DND-41 (cell line): ENCODE measurements at regions not wholly inside any gene's neighbourhood (a gene's known extent, or its start where the extent isn't known, plus 50 kb on each side); places are given as distances from the start of the nearest gene placed in this dataset.

ENCODE experiments used
- ATAC-seq: fragments of 200-7000 bp; cut with Tn5 transposase; 3 replicates; pipeline ENCODE4 v1.9.1; 2021; ENCODE audit warnings: low read depth; ENCODE audit not compliant: insufficient read depth
- DNase-seq: peaks from one replicate; pipeline ENCODE4 v3.0.0-alpha.2; 2020
- H2AFZ ChIP-seq: 2 replicates; pipeline ENCODE4 v1.6.0; 2012; ENCODE audit warnings: low read depth, low read length
- H3K27ac ChIP-seq: 2 replicates; pipeline ENCODE4 v1.5.1; 2012; ENCODE audit warnings: low read length, inconsistent platforms
- H3K27me3 ChIP-seq: fragments of 200-600 bp; sonication (generic); 2 replicates; pipeline ENCODE4 v1.6.0; 2012; ENCODE audit warnings: low read length, mild to moderate bottlenecking, inconsistent platforms; ENCODE audit not compliant: insufficient read depth, poor library complexity
- H3K36me3 ChIP-seq: 2 replicates; pipeline ENCODE4 v1.5.1; 2012; ENCODE audit warnings: low read length, inconsistent platforms; ENCODE audit not compliant: insufficient read depth
- H3K4me1 ChIP-seq: 2 replicates; pipeline ENCODE4 v1.5.1; 2012; ENCODE audit warnings: mild to moderate bottlenecking, low read length; ENCODE audit not compliant: insufficient read depth
- H3K4me2 ChIP-seq: 2 replicates; pipeline ENCODE4 v1.6.0; 2012; ENCODE audit warnings: mild to moderate bottlenecking, moderate library complexity, low read length, inconsistent platforms; ENCODE audit not compliant: insufficient read depth
- H3K4me3 ChIP-seq, 2 experiments: fragments of 200-600 bp in 1 of 2; shearing (Covaris generic) in 1 of 2; 2 replicates each; pipeline ENCODE4 v1.5.1; 2012 to 2016; ENCODE audit warnings: inconsistent platforms in 2 of 2, low read length in 2 of 2, mild to moderate bottlenecking in 2 of 2, low read depth in 1 of 2, moderate library complexity in 1 of 2
- H3K79me2 ChIP-seq: 2 replicates; pipeline ENCODE4 v1.6.0; 2012; ENCODE audit warnings: low read length, inconsistent platforms; ENCODE audit not compliant: insufficient read depth
- H3K9ac ChIP-seq: 2 replicates; pipeline ENCODE4 v1.6.0; 2012; ENCODE audit warnings: low read depth, mild to moderate bottlenecking, inconsistent platforms, low read length, moderate library complexity
- H3K9me3 ChIP-seq: 2 replicates; pipeline ENCODE4 v1.5.1; 2012; ENCODE audit warnings: low read length, moderate library complexity, mild to moderate bottlenecking, inconsistent platforms; ENCODE audit not compliant: insufficient read depth, severe bottlenecking
- H4K20me1 ChIP-seq: 2 replicates; pipeline ENCODE4 v1.6.0; 2012; ENCODE audit warnings: low read length; ENCODE audit not compliant: insufficient read depth
- CTCF ChIP-seq: IDR thresholded peaks from 2 replicates; pipeline ENCODE4 v1.5.1; 2012; ENCODE audit warnings: borderline replicate concordance, low read length, moderate library complexity, mild to moderate bottlenecking; ENCODE audit not compliant: poor library complexity, severe bottlenecking; ENCODE audit errors: extremely low read depth
- EZH2 ChIP-seq: IDR thresholded peaks from 3 replicates; pipeline ENCODE4 v1.6.1; 2012; ENCODE audit warnings: borderline replicate concordance, low read depth, mild to moderate bottlenecking, moderate library complexity, low read length, inconsistent platforms; ENCODE audit not compliant: severe bottlenecking

GRCh38 chr2:18495058-18495457 is 65.4 kb downstream of the RDH14 start:
- no peak overlapping the region for H2AFZ ChIP-seq
- no peak overlapping the region for H3K9ac ChIP-seq
- H4K20me1 ChIP-seq, result no peaks in the 10 kb centered on the region
- TF ChIP-seq CTCF (no peak), EZH2 (no peak)
- H3K4me3 ChIP-seq, result no peak overlapping the region
- H3K79me2 ChIP-seq, result no peaks in the 10 kb centered on the region
- H3K36me3 ChIP-seq, result no peaks in the 10 kb centered on the region
- no peaks in the 10 kb centered on the region for H3K9me3 ChIP-seq
- H3K4me2 ChIP-seq, result no peak overlapping the region
- H3K27ac ChIP-seq, result no peak overlapping the region
- H3K4me1 ChIP-seq, result no peaks in the 10 kb centered on the region
- DNase-seq (no peak), ATAC-seq (no peak)
- H3K27me3 ChIP-seq, result no peaks in the 10 kb centered on the region

DNA sequence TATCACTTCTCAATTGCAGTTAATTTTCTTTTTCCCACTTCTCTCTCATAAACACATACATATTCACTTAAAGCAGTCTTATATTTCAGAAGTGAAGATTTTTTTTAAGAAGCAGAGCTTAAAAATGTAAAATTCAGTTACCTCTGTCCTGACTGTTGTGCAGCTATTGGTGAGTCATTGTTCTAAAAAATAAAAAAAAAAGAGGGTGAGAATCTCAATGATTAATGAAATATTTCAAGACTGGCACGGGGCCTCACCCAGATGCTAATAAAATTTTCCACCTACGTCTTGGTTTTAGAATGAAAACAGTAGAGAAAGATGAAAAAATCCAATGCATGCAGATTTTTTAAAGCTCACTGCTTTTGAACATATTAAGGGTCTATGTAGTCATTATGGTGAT is 67.7 kb downstream of the RDH14 start:
- DNase-seq (no peak), ATAC-seq (no peak)
- Histone ChIP-seq H3K27ac (no peak overlapping the region), H3K9me3 (no peaks in the 10 kb centered on the region), H3K4me3 (no peak overlapping the region), H3K9ac (no peak overlapping the region), H3K4me1 (no peaks in the 10 kb centered on the region), H2AFZ (no peak overlapping the region), H3K4me2 (no peak overlapping the region), H3K27me3 (no peaks in the 10 kb centered on the region), H3K36me3 (no peaks in the 10 kb centered on the region), H4K20me1 (no peaks in the 10 kb centered on the region), H3K79me2 (no peaks in the 10 kb centered on the region)
- TF ChIP-seq CTCF (no peak), EZH2 (no peak)

- Histone ChIP-seq H3K4me2 (no peak overlapping the region), H3K36me3 (no peaks in the 10 kb centered on the region), H4K20me1 (no peaks in the 10 kb centered on the region), H2AFZ (no peak overlapping the region), H3K4me1 (no peaks in the 10 kb centered on the region), H3K27ac (no peak overlapping the region), H3K9me3 (no peaks in the 10 kb centered on the region), H3K4me3 (no peak overlapping the region), H3K9ac (no peak overlapping the region), H3K79me2 (no peaks in the 10 kb centered on the region), H3K27me3 (no peaks in the 10 kb centered on the region)
- TF ChIP-seq EZH2 (no peak), CTCF (no peak)
- DNase-seq, result no peak
- no peak for ATAC-seq
These were observed 68.9 kb downstream of the RDH14 start for GRCh38 chr2:18491577-18491976.

DNA sequence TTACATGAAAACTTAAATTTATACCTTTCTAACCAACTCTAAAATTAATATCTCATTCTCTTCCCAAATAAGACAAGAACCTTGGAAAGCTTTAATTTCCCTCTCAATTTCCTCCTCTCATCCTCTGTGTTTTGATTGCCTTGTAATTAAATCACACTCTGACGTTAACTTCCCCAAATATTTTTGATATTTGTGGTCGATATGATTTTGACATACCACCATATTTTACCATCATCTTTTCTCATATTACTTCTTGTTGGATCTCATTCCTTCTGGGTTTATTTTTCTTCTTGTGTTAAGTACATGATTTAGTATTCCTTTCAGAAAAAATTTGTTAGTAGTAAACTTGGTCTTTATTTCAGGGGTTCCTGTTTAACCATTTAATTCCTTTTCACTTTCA is 69.6 kb downstream of the RDH14 start:
- Histone ChIP-seq H2AFZ (no peak overlapping the region), H3K4me1 (no peaks in the 10 kb centered on the region), H3K27ac (no peak overlapping the region), H3K4me3 (no peak overlapping the region), H3K36me3 (no peaks in the 10 kb centered on the region), H3K9me3 (no peaks in the 10 kb centered on the region), H3K9ac (no peak overlapping the region), H3K27me3 (no peaks in the 10 kb centered on the region), H3K79me2 (no peaks in the 10 kb centered on the region), H3K4me2 (no peak overlapping the region), H4K20me1 (no peaks in the 10 kb centered on the region)
- no peak for ATAC-seq
- no peak for TF ChIP-seq EZH2
- no peak for DNase-seq
